ENCODE measurements at regions not wholly inside any gene's neighbourhood (a gene's known extent, or its start where the extent isn't known, plus 50 kb on each side); places are given as distances from the start of the nearest gene placed in this dataset.

DNA sequence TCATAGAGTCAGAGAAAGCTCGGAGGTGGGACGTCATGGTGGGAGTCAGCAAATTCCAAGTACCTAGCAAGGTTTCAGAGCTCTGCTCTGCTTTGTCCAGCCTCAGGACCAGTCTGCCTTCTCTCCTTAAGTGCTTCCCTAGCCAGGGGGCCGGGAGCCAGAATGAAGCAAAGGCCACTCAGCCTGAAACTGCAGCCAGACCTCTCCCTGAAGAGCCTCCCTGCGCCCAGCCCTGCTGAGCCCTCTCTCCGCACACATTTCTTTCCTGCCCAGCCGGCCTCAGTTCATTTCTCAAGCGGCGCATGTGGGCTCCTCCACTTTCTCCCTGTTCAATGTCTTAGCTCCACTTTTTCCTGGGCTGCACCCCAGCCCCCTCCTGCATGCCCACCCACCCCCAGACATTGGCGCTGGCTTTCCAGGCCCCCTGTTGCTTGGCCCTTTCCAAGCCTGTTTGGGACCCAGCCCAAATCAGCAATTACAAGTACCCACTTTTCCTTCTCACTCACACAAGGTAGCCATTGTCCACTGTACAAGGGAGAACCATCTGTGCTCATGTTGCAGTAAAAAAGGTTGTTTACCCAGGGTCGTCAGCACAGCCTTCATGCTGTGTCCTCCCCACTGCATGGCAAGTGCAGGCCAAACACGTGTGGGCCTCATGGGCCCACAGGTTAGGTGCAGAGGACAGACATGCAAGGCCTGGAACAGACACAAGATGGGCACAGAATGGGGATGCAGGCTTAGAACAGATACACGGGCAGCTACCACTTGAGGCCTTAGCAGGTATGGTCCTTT, 147.1 kb downstream of the MRPL14 start:
- no peak for DNase-seq

DNA sequence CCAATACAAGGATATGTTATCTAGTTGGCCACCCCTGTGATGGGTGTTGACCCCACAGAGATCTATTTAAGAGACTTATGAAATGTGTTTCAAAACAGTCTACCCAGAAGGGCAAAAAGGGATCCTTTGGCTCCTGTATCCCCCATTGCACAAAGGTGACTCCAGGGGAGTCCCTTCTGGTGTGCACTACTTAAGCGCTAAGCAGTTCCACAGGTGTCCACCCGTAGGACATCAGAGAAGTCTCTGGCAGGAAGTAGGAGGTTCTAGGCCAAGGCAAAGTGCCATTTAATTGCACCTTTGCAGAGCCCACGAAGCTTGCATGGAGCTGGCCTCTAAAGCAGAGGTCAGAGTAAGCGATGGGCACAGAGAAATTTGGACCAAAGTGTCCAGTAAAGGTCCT, 147.7 kb downstream of the MRPL14 start:
- DNase-seq, result no peak

DNA sequence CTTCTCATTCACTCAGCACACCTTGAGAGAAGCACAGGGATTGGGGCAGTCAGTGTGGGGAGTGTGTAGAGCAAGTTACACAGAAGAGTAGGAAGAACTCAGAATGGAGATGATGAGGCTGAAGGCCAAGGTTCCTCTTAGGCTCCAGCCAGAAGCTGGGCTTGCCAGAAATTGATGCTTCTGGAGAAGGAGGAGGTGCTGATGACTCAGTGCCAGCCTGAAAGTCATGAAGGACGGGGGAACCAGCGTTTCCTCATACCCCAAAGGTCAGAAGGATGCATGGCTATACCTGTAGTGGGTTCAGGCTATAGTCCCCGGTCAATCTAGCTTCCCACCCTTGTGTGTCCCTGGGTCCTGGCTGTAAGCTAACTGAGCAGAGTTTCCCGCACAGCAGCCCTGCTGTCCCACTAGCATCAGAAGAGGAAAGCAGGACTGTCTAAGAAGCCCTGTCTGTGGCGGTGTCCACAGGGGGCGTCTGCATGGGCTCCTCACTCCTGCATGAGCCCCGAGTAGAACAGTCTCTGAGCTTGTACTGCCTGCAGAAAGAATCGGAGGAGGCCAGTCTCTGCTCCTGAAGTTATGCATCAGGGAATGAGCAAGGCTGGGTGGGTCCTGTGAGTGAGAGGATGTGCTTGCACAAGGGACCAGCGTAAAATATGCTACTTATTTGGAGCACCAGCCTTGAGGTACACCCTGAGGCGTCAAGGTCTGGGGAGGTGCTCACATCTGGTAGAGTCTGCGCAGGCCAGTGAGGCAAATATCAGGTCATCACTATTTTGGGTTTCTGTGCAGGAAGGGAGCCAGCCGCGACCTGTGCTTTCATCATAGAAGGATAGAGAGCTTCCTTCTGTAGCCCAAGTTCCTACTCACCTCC, 148.5 kb downstream of the MRPL14 start:
- no peak for DNase-seq

DNA sequence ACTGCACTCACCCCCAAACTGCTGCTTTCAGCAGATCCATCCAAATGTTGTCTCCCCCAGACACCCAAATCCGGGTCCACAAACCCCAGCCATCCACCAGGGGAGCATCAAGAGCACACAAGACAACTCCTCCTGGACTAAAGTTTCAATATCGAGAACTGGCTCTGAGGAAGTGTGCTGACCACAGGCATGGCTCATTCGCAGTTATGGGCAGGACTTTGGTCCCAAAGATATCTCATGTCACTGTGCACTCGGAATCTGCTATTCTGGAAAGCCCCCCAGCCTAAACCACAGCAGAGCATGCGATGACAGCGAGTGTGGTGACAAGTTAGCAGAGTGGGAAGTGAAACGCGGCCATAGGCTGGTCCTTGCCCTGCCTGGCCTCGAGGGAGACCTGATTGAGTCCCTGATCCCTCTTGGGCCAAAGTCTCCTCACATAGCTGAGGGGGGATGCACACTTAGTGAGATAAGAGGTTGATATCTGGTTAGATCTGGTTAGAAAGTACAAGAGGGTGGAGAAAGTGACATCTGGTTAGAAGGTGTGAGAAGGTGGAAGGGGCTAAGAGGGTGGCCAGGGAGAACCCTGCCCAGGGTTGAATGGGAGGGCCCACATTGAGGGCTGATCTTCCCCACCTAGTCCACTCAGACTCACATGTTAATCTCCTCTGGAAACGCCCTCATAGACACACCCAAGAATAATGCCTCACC, 149.7 kb downstream of the MRPL14 start:
- no peak for DNase-seq

DNA sequence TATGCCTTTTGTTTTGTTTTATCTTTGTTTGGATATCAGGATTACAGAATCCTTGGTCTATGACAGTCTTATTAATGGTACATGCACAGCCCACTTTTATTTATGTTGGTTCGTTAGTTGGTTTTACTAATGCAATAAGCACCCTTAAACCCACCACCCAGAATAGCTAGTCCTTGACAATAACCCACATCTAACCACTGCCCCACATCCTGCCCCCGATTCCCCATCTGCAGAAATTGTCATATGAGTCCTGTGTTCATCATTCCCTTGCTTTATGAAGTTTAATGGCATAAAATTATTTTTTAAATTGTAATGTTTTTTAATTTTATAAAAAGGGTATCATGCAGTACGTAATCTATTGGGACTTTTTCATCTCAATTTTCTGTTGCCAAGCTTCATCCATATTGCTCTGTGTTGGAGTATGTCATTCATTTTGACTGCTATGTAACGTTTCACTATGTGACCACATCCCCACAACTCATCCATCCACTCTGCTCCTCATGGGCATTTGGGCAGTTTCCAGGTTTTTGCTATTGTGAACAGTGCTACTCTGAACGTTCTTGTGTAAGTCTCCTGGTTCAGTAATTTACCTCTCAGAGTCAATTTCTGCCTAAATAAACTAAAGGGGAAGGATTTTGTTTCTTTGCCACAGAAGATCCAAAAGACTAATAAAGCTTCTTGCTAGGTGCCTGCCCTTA, 150.4 kb downstream of the MRPL14 start:
- no peak for DNase-seq

GRCh38 chr6:43974643-43975230, 152.5 kb downstream of the MRPL14 start:
- no peak for DNase-seq

- DNase-seq, result peak; percentile 14
Observed at GRCh38 chr6:43973357-43973756, 153.9 kb downstream of the MRPL14 start.

- peak; percentile 75 for DNase-seq
Observed at GRCh38 chr6:43972913-43973300, 154.3 kb downstream of the MRPL14 start.

GRCh38 chr6:43972179-43972912, 154.9 kb downstream of the MRPL14 start:
- no peak for DNase-seq

DNA sequence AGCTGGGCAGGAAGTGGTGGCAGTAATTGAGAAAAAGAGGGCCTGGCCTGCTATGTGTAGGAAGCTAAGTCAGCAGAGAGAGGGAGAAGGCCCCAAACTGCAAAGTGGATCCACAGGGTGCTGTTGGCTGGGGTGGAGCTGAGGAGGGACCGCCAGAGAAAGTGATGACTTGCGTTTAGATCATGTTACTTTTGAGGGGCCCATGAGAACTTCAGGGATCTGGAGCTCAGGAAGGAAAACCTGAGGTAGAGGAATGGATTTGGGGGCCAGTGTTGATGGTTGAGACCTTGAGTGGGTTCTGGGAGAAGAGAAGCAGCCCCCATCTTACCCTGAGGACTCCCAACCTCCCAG, 155.5 kb downstream of the MRPL14 start:
- DNase-seq, result no peak

- DNase-seq, result peak; percentile 49
Observed at GRCh38 chr6:43970913-43971775, 156.1 kb downstream of the MRPL14 start.

GRCh38 chr6:43970068-43970912, 157.0 kb downstream of the MRPL14 start:
- no peak for DNase-seq

GRCh38 chr6:43969158-43969981, 157.9 kb downstream of the MRPL14 start:
- DNase-seq, result no peak

- no peak for DNase-seq
Observed at GRCh38 chr6:43968110-43968965, 158.9 kb downstream of the MRPL14 start.

- DNase-seq, result no peak
Observed at GRCh38 chr6:43967719-43968091, 159.5 kb downstream of the MRPL14 start.

DNA sequence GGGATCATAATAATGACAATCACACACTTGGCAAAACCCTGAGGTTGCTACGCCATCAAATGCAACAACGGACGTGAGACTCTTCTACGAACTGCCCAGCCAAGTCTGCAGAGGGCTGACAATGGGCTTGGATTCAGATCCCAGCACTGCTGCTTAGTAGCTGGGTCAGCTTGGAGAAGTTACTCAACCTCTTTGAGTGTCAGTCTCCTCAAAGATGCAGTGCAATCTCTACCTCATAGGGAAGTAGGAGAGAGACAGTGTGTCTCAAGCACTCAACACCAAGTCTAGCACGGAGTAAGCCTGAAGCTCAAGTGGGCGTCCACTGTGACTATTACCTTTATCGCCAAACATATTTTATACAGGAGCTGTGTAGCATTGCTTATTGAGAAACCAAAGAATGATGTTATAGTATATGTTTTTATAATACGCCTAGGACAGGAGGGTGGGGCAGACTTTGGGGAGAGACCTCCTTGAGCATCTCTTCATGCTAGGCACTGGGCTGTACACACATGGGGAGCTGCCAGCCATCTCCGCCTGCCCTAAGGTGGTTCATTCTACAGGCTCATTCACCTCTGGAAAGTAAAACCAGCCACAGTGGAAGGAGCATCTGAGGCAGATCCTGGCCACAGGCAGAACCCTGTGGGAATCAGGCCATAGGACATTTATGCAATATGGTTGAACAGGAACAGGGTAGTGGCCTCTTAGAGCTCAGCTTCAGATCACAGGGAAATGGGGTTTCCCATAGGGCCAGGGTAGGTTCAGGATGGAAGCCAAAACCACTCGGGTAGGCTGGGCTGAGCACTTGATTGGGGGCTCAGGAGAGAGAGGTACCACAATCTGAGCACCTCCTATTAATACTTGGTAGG, 160.2 kb downstream of the MRPL14 start:
- no peak for DNase-seq

DNA sequence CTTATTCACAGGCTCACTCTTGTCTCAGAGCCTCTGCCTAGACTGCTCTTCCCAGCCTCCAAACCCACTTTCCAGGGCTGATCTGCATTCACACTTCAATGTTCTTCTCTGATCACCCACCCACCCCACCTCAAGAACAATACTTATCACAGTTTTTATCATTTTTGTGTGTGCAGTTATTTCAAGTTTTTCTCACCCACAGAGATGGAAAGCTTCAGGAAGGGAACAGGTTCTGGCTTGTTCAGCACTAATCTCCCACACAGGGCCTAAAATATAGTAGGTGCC, 160.9 kb downstream of the MRPL14 start:
- DNase-seq, result no peak

Measured in NCI-H2029 (cell line).